Activated T-cell treated with anti-CD3 and anti-CD28 coated beads, Interleukin-2, amount 50 U/mL, for 72 hours (primary cell): ENCODE measurements at regions not wholly inside any gene's neighbourhood (a gene's known extent, or its start where the extent isn't known, plus 50 kb on each side); places are given as distances from the start of the nearest gene placed in this dataset.

Source experiments
- ATAC-seq, 2 donors: fragments of 150-1000 bp; cut with Tn5 transposase; replicated peaks in 1 of 2; 2 replicates each; pipeline ENCODE4 v1.10.0; 2021; ENCODE audit warnings: moderate library complexity in 2 of 2, mild to moderate bottlenecking in 1 of 2
- DNase-seq, 2 donors: peaks; one replicate each; pipeline ENCODE4 v3.0.0; 2021 to 2022; ENCODE audit warnings: mixed read lengths in 1 of 2
- H3K27ac Mint-ChIP-seq: one replicate; pipeline ENCODE4 v1.8.0; 2022; ENCODE audit warnings: mild to moderate bottlenecking, moderate library complexity, mixed read lengths
- H3K27me3 Mint-ChIP-seq: one replicate; pipeline ENCODE4 v1.8.0; 2022; ENCODE audit warnings: low read depth, mixed read lengths
- H3K36me3 Mint-ChIP-seq, 2 donors: one replicate each; pipeline ENCODE4 v1.8.0; 2022; ENCODE audit warnings: mixed read lengths in 2 of 2, mild to moderate bottlenecking in 1 of 2; ENCODE audit not compliant: insufficient read depth in 2 of 2
- H3K4me1 Mint-ChIP-seq: one replicate; pipeline ENCODE4 v1.8.0; 2022; ENCODE audit warnings: low read depth, mixed read lengths
- H3K4me3 Mint-ChIP-seq, 2 donors: one replicate each; pipeline ENCODE4 v1.8.0; 2022; ENCODE audit warnings: mild to moderate bottlenecking in 2 of 2, mixed read lengths in 2 of 2, moderate library complexity in 2 of 2
- H3K9me3 Mint-ChIP-seq, 2 donors: one replicate each; pipeline ENCODE4 v1.8.0; 2022; ENCODE audit warnings: mixed read lengths in 2 of 2

DNA sequence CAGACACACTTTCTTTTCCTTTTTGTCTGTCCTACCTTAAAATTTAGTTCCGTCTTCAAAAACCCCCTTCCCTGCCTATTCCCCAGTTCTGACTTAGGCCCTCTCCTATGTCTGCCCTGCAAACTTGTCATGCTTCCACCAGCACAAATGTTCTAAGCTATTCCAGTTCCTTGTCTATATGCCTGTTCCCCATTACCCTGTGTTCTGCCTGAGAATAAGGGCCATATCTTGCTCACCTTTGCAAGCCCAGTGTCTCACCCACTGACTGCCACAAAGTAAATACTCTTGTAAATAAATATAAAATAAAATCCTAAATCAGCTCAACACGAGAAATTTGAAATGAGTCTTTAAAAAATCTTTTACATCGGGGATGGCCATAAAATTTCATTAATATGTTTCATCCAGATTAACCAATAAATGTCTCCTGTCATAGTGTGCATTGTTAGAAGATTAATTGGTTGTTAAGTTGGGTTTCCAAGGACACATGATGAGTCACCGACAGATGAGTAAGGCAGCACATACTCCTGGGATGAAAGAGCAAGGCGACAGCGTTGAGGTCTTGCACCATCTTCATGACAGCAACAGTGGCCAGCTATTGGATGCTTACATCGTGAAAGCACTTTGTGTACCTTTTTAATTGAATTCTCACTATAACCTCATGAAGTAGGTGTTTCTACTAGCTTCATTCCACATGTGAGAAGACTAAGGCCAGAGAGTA, 92.6 kb upstream of the NGF start:
- Mint-ChIP-seq H3K27ac (no peak overlapping the region), H3K36me3 (no peaks in the 10 kb centered on the region), H3K9me3 (no peaks in the 10 kb centered on the region), H3K4me3 (no peak overlapping the region), H3K27me3 (peaks cover 14% of the 10 kb centered on the region), H3K4me1 (no peaks in the 10 kb centered on the region)
- DNase-seq = no peak
- peak; percentile 34 to 61 for ATAC-seq

GRCh38 chr1:115429884-115430283, 91.8 kb upstream of the NGF start:
- DNase-seq (no peak), ATAC-seq (peak in 1 of 2 donors; percentile 64)
- no peak overlapping the region for H3K27ac Mint-ChIP-seq
- no peaks in the 10 kb centered on the region for H3K9me3 Mint-ChIP-seq
- no peaks in the 10 kb centered on the region for H3K36me3 Mint-ChIP-seq
- H3K27me3 Mint-ChIP-seq = peaks cover 14% of the 10 kb centered on the region
- H3K4me3 Mint-ChIP-seq = no peak overlapping the region
- no peaks in the 10 kb centered on the region for H3K4me1 Mint-ChIP-seq

DNA sequence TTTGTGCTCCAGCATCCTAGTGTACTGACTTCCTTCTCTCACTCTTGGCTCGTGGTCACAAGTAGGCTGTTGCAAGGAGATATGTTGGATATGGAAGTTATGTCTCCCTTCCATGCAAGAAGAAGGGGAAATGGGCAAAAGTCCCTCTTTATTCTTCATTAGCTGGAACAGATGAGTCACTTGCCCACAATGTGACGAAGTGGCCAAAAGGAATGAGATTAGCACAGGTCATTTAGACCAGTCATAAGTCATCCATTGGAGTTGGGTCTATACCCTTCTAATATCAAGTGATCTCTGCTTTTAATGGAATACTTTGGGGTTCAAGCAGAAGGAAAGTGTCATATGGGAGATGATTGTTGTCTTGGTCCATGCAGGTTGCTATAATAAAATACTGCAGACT, 91.2 kb upstream of the NGF start:
- DNase-seq = no peak
- H3K4me1 Mint-ChIP-seq = no peaks in the 10 kb centered on the region
- no peaks in the 10 kb centered on the region for H3K36me3 Mint-ChIP-seq
- no peaks in the 10 kb centered on the region for H3K9me3 Mint-ChIP-seq
- no peak overlapping the region for H3K27ac Mint-ChIP-seq
- peaks cover 19% of the 10 kb centered on the region for H3K27me3 Mint-ChIP-seq
- no peak overlapping the region for H3K4me3 Mint-ChIP-seq
- no peak for ATAC-seq

- Mint-ChIP-seq H3K27me3 (peaks cover 24% of the 10 kb centered on the region), H3K36me3 (peaks cover 0 to 2% of the 10 kb centered on the region in 2 donors), H3K4me1 (no peaks in the 10 kb centered on the region), H3K27ac (no peak overlapping the region), H3K9me3 (peaks cover 0 to 2% of the 10 kb centered on the region in 2 donors), H3K4me3 (no peak overlapping the region)
- ATAC-seq (no peak), DNase-seq (no peak)
Measured at GRCh38 chr1:115428676-115429075, 90.6 kb upstream of the NGF start.

DNA sequence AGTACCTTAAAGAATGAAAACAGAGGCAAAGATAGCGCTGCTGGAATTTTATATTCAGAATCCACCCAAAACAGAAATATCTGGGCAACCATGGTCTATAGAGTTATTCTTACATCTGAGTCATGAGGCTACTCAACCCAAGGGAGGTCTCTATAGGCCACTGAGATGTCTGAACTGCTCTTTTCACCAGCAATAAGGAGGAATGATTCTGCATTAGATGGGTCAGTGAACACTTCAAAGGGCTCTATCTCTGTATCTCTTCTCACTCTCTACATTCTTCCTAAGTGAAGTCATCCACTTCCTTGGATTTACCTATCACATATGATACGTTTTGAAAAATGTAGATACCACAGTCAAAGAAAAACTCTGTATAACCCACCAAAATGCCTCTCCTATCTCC, 90.2 kb upstream of the NGF start:
- Mint-ChIP-seq H3K27me3 (peaks cover 25% of the 10 kb centered on the region), H3K4me1 (no peaks in the 10 kb centered on the region), H3K9me3 (peaks cover 0 to 2% of the 10 kb centered on the region in 2 donors), H3K36me3 (peaks cover 0 to 2% of the 10 kb centered on the region in 2 donors), H3K27ac (no peak overlapping the region), H3K4me3 (no peak overlapping the region)
- no peak for ATAC-seq
- DNase-seq = no peak

- no peak for DNase-seq
- Mint-ChIP-seq H3K36me3 (peaks cover 2% of the 10 kb centered on the region in 2 donors), H3K27ac (no peak overlapping the region), H3K27me3 (peaks cover 29% of the 10 kb centered on the region), H3K4me3 (no peak overlapping the region), H3K9me3 (peaks cover 2% of the 10 kb centered on the region in 2 donors), H3K4me1 (no peaks in the 10 kb centered on the region)
- no peak for ATAC-seq
Measured at GRCh38 chr1:115426956-115427355, 88.9 kb upstream of the NGF start.

- Mint-ChIP-seq H3K9me3 (peaks cover 2% of the 10 kb centered on the region in 2 donors), H3K27me3 (peaks cover 33% of the 10 kb centered on the region), H3K27ac (no peak overlapping the region), H3K4me1 (no peaks in the 10 kb centered on the region), H3K36me3 (peaks cover 2% of the 10 kb centered on the region in 2 donors), H3K4me3 (no peak overlapping the region)
- no peak for DNase-seq
- no peak for ATAC-seq
Measured at GRCh38 chr1:115426231-115426771, 88.3 kb upstream of the NGF start.

DNA sequence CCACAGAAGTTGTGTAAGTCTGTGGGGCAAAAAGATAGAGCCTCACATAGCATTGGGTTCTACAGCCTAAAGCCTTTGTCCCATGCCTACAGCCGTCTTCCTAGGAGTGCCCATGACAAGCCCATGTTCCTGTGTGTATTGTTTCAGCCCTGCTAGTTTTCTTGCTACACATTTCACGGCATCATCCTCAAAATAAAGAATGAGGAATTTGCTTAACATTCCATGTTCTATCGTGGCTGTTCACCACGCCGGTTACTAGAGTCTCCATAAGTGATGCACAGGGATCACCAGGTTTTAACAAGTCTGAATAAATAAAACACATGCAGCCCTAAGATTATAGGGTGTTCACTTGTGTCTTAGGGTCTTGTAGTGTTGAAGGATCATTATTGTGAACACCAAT, 87.4 kb upstream of the NGF start:
- Mint-ChIP-seq H3K4me3 (no peak overlapping the region), H3K9me3 (peaks cover 2% of the 10 kb centered on the region in 2 donors), H3K4me1 (peaks cover 3% of the 10 kb centered on the region), H3K27me3 (peaks cover 34% of the 10 kb centered on the region), H3K36me3 (peaks cover 2% of the 10 kb centered on the region in 2 donors), H3K27ac (no peak overlapping the region)
- ATAC-seq (no peak), DNase-seq (no peak)

DNA sequence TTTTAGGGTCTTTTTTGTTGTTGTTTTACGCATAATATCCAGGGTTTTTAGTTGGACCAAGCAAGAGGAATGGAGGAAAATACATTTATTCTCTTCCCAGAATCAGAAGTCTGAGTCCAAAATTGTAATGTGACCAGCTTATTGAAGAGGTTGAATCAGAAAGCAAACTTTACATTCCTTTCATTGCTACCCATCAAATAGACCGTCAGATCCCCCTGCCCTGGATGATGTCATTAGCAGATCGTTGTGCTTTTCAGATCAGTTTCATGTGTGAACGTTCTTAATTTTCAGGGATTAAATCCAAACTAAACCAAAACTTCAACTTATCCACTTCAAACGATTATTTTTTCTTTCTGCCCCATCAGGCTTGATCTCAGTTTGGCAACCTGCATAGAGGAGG, 85.7 kb upstream of the NGF start:
- ATAC-seq = no peak
- peaks cover 34% of the 10 kb centered on the region for H3K27me3 Mint-ChIP-seq
- H3K9me3 Mint-ChIP-seq = peaks cover 2% of the 10 kb centered on the region in 2 donors
- H3K27ac Mint-ChIP-seq = no peak overlapping the region
- peaks cover 13% of the 10 kb centered on the region for H3K4me1 Mint-ChIP-seq
- no peak overlapping the region for H3K4me3 Mint-ChIP-seq
- no peak for DNase-seq
- peaks cover 2% of the 10 kb centered on the region in 2 donors for H3K36me3 Mint-ChIP-seq

DNA sequence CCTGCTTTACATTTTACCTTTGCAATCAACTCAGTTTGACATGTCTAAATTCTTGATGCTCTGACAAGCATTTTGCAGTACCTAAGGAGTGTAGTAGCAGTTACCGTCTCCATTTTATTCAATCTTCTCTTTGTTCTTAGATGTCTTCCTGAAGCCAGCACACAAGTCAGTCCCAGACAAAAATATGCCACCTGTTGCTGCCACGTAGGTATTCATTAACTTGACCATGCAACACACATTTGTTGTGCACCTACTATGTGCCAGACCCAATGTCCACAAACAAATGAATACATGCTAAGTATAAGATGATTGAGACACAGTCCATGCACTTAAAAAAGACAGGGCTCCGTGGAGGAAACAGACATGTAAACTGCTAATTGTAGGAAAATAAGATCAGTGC, 81.5 kb upstream of the NGF start:
- no peak for DNase-seq
- Mint-ChIP-seq H3K27ac (no peak overlapping the region), H3K36me3 (peaks cover 2 to 5% of the 10 kb centered on the region in 2 donors), H3K9me3 (peaks cover 2 to 4% of the 10 kb centered on the region in 2 donors), H3K4me3 (no peak overlapping the region), H3K27me3 (peaks cover 39% of the 10 kb centered on the region), H3K4me1 (peaks cover 13% of the 10 kb centered on the region)
- ATAC-seq = no peak

DNA sequence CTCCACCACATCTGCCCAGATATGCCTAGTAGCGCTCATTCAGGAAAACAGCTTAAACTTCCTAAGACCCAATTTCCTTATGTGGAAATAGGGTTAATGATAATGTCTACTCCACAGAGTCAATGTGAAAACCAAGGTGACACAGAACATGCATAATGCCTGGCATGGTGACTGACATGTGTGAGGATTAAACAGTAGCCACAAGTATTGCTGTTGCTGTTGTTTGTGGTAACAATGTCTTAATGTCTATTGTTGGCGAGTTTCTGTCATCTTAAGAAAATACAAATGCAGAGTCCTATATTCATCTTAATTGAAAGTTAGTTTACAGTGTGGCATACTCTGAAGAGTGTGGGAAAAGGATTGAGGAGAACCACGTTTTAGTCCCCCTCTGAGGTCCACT, 75.6 kb upstream of the NGF start:
- Mint-ChIP-seq H3K4me1 (peaks cover 17% of the 10 kb centered on the region), H3K27me3 (peaks cover 14% of the 10 kb centered on the region), H3K9me3 (peaks cover 2 to 5% of the 10 kb centered on the region in 2 donors), H3K36me3 (peaks cover 2 to 9% of the 10 kb centered on the region in 2 donors), H3K27ac (no peak overlapping the region), H3K4me3 (no peak overlapping the region)
- ATAC-seq (no peak), DNase-seq (no peak)

GRCh38 chr1:115413208-115413607, 75.2 kb upstream of the NGF start:
- peaks cover 2 to 5% of the 10 kb centered on the region in 2 donors for H3K9me3 Mint-ChIP-seq
- peaks cover 16% of the 10 kb centered on the region for H3K27me3 Mint-ChIP-seq
- peaks cover 17% of the 10 kb centered on the region for H3K4me1 Mint-ChIP-seq
- DNase-seq (no peak), ATAC-seq (no peak)
- H3K27ac Mint-ChIP-seq = no peak overlapping the region
- no peak overlapping the region for H3K4me3 Mint-ChIP-seq
- H3K36me3 Mint-ChIP-seq = peaks cover 2 to 9% of the 10 kb centered on the region in 2 donors

GRCh38 chr1:115412733-115413132, 74.7 kb upstream of the NGF start:
- Mint-ChIP-seq H3K4me1 (peaks cover 17% of the 10 kb centered on the region), H3K27me3 (peaks cover 21% of the 10 kb centered on the region), H3K36me3 (peaks cover 2 to 9% of the 10 kb centered on the region in 2 donors), H3K27ac (no peak overlapping the region), H3K9me3 (peaks cover 2 to 5% of the 10 kb centered on the region in 2 donors), H3K4me3 (no peak overlapping the region)
- no peak for DNase-seq
- ATAC-seq = no peak

GRCh38 chr1:115412286-115412685, 74.2 kb upstream of the NGF start:
- DNase-seq = no peak
- H3K27me3 Mint-ChIP-seq = peaks cover 26% of the 10 kb centered on the region
- H3K4me1 Mint-ChIP-seq = peaks cover 17% of the 10 kb centered on the region
- H3K27ac Mint-ChIP-seq = peak overlapping the region; percentile 27
- H3K36me3 Mint-ChIP-seq = peaks cover 2 to 9% of the 10 kb centered on the region in 2 donors
- H3K4me3 Mint-ChIP-seq = no peak overlapping the region
- no peak for ATAC-seq
- peaks cover 2 to 5% of the 10 kb centered on the region in 2 donors for H3K9me3 Mint-ChIP-seq
